Ovary (tissue), 3 donors: ENCODE measurements at regions not wholly inside any gene's neighbourhood (a gene's known extent, or its start where the extent isn't known, plus 50 kb on each side); places are given as distances from the start of the nearest gene placed in this dataset.

Source experiments
- CTCF ChIP-seq, 3 donors: fragments of 450-650 bp in 2 of 3; fragments of 200-600 bp in 1 of 3; IDR thresholded peaks; one replicate each; pipeline versions ENCODE4 v1.5.1 to v1.8.0; 2016 to 2022; ENCODE audit warnings: antibody characterized with exemption in 3 of 3, mild to moderate bottlenecking in 1 of 3
- POLR2A ChIP-seq: fragments of 450-650 bp; IDR thresholded peaks from one replicate; pipeline ENCODE4 v1.6.1; 2017; ENCODE audit warnings: antibody characterized with exemption, mild to moderate bottlenecking, moderate library complexity
- donor health status: DM: no; HTN: no; CAD: no.

GRCh38 chr6:144843701-144844100 lies 558.6 kb downstream of the UTRN start:
- TF ChIP-seq POLR2A (no peak), CTCF (IDR thresholded peaks at IDR 0.05) (no peak)
